Medulla oblongata (tissue), 1 donor: ENCODE measurements at regions not wholly inside any gene's neighbourhood (a gene's known extent, or its start where the extent isn't known, plus 50 kb on each side); places are given as distances from the start of the nearest gene placed in this dataset.
A peak's percentile ranks its signal among the peaks of the same experiment; 100 is the strongest.
"Not testable (repeated sequence)": the region's sequence is repeated elsewhere in the genome, so short reads cannot be mapped to it uniquely, and the experiment has no call there.

Experiments used
- DNase-seq: peaks from one replicate; pipeline ENCODE4 v3.0.0-alpha.2; 2015; ENCODE audit errors: extremely low spot score

DNA sequence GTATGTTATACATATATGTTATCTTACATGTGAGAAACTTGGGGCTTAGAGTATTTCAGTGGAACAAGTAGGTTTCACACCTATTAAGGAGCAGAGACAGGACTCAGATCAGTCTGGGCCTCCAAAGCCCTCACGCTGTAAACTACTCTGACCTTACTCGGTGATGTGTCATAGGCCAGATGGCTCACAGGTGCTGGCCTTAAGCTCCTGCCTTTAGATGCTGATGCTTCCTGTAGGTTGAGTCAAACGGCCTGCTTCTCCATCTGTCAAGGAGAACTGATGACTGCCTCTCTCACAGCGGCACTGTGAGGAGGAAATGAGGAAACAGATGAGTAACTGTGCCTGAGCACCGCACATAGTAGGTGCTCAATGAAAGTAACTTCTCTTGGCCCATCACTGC lies 312.6 kb upstream of the COBL start:
- no peak for DNase-seq

DNA sequence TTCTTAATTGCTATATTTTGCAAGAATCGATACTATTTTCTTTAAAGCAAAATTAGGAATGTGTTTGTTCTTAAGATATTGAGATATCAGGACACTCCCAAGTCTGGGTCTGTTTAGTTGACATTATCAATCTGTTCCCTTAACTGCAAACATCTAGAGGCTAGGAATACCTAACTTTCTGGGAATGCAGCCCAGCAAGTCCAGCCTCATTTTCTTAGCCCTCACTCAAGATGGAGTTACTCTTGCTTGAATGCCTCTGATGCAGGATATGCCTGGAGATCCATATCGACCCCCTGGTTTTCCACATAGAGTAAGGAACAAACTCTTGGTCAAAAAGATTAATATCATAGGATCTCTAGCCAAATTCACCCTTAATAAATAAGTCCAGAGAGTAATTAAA lies 305.3 kb upstream of the COBL start:
- no peak for DNase-seq

DNA sequence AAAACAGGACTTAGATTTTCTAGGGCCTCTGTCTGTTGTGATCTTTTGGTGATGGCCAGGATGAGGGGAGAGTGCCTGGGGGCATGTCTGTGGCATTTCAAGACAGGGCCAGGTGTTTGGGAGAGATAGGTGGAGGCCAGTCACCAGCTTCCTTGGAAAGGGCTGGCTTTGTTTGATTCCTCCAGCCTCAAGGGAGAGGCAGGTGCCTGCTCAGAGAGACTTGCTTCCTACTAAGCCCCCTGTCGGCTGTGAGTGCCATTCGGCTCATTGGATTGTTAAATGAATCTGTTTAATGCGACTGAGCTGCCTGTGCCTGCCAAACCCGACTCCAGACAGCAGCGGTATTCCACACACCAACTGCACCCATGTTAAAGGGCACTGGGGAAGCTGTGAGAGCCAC lies 304.1 kb upstream of the COBL start:
- DNase-seq, result no peak

DNA sequence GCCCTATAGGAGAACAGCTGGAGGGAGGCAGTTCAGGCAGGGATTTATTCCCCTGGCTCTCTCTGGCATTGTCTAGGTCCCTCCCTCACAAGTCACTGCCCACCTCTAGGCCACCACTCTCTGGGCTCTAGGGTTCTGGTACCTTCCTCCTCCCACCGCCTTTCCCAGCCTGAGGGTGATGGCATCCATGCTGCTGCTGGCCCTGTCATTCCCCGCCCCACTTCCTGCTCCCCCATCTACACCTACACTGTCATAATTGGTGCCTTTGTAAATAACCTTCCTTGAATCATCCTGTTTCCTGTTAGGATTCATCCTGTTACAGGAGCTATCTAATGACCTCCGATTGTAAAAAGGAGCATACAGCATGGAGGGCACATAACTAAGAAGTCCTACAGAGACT lies 303.3 kb upstream of the COBL start:
- no peak for DNase-seq

DNA sequence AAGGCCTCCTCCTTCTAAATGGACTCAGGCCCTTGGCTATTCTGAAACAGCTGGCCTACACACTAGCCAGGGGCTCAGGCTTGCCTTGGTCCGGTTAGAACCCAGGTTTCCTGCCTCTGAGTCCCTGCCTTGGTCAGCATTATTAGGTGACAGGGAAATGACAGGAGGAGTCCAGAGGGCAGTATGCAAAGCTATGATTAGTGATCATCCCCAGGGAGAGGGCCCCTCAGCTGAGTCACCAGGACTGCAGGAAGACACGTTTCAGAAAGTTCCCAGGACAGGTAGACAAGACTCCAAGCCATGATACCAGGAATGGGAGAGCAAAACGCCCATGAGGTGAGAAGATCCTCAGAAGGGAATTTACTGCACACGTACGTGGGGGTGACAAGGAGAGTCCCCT lies 301.1 kb upstream of the COBL start:
- no peak for DNase-seq

DNA sequence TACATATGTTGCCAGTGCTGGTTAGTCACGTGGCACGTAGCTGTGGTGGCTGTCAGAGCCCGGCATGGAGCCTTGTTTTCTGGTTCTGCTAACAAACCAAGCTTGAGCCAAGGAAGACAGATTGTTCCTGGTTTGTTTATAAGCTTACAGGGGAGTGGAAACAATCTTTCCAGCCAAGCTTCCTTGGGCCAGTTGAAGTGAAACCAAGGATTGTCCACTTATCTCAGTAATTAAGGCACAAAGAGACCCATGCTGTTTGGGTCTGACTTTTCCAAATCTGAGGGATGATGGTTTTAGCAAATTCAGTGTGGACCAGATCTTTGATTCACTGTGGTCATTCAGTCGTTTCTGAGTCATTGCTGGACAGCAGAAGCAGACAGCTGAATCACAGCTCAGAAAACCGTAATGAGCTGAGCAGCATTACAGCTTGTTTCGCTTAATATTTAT lies 297.3 kb upstream of the COBL start:
- peak; percentile 31 for DNase-seq

DNA sequence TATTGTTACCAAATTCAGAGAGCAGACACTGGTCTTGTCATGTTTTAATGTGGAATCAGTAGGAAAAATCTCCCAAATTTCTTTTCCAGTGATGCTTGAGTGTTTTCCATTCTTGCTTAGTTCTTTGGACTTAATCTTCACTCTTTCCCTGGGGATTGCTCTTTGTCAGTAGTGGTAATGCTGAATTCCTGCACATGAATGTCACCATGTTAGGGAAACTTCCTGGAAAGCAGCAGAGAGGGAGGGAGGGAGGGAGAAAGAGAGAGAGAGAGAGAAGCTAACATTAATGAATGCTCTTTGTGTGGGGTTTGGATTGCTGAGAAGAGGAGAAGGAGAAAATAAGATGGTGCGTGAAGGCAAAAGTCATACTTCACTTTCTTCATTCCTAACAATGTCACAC lies 295.3 kb upstream of the COBL start:
- DNase-seq, result no peak

DNA sequence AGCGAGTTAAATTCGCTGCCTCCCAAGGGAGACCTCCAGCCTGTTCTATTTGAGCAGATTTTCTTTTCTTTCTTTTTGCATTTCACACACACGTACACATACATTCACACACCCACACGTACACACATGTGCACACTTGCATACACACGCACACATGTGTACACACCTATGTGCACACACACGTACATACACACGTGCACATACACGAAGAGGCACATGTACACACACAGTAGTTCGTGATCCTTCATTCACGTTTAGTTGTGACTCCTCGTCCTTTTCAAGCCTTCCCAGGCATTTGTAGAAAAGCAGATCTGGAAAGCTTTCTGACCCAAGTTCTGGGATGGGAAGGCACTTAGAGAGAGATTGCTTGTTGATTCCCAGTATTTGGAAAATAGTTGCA lies 290.8 kb upstream of the COBL start:
- DNase-seq, result no peak

DNA sequence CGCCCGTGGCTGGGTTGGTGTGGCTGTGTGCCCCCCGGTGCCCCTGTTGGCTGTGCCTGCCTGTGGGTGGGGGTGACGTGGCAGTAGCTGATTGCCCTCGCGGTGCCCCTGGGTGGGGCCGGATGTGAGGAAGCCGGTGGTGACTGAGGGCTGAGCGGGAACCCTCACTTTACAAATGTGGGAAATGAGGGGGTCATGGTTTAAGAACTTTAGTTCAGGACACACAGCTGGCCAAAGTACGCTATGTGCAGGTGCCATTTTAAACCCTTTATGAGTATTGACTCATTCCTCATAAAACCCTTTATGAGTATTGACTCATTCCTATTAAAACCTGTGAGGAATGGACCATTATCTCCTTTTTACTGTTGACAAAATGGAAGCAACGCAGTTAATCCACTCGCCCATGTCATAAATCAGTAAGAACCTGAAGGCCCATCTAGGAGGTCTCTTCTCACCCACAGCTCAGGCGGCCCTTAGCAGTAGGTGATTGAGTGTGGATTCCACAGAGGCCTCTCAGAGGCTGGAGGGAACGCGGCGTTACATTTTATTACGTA lies 290.1 kb upstream of the COBL start:
- DNase-seq, result no peak

DNA sequence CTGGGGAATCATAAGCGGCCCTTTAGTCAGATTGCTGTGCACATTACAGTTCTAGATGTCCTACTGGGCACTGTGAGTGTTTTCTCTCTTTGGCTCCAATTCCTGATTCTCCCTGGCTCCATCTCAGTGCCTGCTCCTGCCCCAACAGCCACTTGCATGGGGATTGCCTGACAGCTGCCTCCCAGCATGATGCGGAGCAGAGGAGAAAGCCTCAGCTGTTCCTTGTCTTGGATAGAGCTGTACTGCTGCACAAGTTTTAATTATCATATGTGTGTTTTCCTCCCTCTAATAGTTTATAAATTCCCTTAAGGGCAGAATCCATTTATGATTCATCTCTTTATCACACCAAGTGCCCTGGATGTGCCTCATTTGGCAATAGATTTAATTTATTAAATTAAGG lies 285.8 kb upstream of the COBL start:
- no peak for DNase-seq

DNA sequence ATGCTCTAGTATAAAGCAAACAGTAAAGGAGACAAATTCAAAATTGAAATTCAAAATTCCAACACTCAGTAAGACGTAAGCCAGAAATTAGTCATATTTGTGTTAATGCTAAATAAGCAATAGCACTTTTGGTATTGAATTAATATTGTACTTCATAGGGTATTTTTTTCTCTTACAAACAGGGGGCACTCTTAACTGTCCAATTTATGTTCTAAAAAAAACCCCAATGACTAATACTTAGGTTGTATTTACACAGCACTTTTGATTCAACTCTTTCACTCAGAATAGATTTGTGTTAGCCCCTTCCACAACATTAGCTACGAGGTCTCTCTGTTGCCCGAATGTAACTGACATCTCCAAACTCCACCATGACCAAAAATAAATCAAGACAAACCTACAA lies 284.9 kb upstream of the COBL start:
- DNase-seq, result no peak

DNA sequence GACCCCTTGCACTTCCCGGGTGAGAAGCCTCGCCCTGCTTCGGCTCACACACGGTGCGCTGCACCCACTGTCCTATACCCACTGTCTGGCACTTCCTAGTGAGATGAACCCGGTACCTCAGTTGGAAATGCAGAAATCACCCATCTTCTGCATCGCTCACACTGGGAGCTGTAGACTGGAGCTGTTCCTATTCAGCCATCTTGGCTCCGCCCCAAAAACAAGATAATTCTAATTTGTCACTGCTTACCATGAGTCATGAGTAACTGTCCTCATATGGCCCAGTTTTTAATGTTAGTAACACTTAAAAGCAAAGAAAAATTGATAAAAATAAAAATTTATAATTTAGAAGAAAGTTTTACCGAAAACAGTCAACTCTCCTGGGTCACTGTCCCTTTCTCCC lies 283.3 kb upstream of the COBL start:
- not testable (repeated sequence) for DNase-seq

DNA sequence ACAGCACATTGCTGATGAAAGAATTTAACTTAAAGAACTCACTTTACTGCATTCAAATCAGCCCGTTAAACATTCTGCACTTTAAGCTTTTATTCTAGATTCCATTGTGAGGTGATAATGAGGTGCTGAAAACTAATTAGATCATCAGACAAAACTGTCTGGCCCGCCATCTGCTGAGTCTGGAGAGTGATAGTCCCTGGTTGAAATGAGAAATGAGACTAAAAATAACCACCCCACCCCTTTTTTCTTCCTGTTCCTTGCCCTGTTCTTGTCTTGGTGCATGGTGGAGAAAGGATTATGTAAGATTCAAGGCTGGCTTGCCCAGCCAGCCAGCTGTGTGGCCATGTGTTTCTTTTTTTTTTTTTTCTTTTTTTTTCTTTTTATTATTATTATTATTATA lies 277.0 kb upstream of the COBL start:
- DNase-seq, result no peak

DNA sequence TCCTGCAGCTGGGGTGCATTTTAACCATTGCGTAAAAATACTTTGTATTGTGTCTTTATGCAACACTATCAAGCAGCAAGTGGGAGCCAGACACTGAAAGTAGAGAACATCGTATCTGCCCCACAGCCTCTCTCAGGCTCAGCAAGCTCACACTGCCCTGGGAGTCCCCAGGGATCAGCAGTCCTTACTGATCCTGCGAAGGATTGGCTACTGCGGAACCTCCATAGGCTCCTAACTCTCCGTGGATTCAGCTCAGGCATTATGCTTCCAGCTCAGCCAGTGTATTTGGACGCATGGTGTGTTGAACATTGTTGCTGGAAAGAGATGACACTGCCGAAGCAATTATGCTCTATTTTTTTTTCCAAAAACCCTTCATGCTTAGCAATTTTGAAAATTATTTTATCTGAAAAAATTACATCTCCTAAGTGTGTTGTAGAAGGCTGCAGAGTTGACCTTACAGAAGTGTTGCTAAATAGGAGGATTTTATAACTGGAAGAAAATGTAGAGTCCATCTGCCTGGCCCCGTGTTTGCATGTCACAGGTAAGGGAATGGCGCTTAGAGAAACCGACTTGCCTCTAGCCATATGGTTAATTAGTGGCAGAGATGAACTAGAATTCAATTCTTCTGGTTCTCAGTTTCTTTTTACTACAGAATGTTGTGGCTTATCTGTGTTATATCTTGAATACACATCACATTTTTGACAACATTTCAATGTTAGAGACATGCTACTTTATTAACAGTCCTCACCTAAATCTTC lies 276.4 kb upstream of the COBL start:
- DNase-seq, result no peak

DNA sequence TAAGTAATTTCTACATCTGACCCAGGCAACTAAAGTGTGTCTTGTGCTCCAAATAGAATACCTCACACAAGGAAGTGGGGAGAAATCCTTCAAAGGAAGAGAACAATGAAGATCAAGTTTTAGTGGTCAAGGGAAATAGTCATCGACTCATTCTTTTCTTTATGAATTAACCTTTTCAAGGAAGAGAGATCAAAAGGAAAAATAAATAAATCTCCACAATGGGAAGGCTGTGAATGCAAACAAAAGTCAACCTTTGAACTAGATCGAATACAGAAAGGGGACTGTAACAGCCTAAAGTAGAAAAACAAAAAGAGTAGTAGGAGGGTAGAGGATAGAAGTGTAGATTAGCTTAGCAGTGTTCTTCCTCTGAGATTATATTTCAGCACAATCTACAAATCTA lies 274.6 kb upstream of the COBL start:
- no peak for DNase-seq

DNA sequence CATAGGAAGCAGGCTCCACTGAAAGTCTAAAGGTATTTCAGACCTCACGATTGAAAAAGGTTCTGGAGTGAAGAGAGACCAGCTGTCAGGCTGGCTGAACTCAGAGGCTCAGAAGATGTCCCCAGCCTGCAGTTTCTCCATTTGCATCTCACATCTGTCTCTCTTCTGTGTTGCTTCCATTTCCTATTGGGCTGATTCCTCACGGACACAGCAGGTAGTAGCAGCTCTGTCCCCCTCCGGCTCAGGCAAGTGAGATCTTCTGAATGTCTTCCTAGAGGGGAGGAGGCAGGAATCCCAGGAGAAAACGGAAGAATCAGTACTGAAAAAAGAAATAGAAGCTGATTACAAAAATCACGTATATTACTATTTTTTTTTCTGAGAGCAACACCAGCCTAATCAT lies 274.1 kb upstream of the COBL start:
- no peak for DNase-seq

DNA sequence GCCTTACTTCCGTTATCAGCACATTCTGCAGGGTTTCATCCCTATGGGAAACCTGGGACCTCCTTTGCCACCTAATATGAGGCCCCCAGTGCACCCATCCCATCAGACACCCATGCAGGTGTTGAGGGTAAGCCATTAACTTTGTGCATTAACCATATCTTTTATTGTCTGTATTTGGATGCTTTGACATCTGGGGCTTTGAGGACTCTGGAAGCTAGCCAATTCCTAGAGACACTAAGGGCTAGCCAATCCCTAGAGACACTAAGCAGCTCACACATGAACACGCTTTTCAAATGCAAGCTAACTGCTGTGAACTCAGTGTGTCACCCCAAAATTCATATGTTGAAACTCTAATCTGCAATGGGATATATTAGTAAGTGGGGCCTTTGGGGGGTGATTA lies 272.5 kb upstream of the COBL start:
- no peak for DNase-seq

DNA sequence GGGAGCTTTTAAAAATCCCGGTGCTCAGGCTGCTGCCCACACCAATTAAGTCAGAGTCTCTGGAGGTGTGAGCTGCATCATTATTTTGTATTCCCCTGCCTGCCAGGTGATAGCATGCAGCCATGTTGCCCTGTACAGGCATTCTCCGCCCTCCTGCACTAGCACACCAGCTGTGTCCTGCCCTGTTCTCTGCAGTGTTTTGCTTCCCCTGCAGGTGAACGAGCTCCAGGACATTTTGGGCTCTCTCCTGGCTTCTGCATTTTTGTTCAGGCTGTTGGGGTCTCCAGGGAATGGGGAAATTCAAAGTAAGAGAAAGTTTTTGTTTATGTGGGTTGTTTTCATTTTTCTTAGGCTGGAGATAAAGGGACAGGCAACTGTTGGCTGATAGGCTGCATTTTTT lies 271.0 kb upstream of the COBL start:
- DNase-seq, result no peak

DNA sequence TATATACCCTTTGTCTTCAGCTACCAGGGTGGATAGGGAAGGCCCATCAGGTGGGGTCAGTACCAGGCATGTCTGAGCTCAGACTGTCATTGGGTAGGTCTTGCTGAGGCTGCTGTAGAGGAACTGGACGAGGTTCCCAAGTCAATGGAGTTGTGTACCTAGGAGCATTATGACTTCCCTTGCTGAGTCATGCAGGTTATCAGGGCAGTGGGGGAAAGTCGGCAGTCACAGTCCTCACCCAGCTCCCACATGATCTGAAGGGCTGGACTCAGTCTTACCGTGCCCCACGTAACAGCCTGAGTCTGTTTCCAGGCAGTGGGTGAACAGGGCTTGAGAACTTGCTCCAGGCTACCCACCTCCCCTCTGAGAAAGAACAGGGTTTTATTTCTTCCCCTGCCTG lies 260.8 kb upstream of the COBL start:
- no peak for DNase-seq

DNA sequence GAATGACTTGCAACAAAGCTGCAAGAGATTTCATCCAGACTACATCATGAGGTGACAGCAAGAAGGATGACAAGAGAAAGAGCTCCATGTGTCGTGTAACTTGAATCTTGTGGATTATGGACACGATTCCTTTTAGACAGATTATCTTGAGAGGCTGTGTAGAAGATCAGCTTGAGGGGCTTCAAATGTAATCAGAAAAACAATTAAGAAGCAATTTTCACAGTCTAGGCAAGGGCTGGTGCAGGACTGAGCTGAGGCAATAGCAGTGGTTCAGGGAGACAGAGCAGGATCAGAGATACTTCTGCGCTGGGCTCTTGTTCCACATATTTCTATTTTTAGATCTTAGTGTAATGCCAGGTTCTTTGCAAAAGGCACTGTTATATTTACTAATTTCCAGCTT lies 253.0 kb upstream of the COBL start:
- DNase-seq, result no peak

DNA sequence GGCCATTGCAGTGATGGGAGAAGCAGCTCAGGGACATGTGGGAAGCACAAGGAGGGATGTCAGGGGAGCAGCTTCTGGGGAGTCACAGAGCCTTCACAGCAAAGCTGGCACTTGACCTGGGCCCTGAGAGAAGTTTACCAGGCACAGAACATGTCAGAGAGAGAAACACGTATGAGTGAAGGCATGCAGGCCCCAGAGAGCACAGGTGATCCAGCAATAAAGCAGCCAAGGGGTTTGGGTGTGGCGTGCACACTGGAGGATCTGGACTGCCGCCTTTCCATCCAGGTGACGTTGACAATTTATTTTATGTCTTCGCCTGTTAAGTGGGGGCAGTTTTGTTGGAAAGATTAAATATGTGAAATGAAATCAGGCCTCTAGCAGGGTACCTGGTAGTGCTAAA lies 252.6 kb upstream of the COBL start:
- no peak for DNase-seq

DNA sequence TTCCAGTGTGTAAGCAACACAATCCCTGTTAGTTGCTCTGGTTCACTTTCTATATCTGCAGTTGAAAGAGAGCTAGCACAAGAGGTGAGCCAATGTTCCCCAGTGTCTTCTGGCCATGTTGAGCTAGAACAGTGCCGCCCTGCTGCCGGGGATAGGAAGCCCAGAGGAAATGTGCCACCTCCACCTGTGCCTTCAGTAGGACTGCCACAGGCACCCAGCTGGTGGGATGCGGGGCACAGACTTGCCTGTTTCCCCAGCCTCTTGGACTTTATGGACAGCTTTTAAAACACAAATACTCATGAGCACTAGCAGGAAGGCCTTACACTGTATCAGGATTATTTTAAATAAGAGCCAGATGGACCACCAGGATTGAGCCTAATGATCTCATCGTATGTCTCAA lies 234.5 kb upstream of the COBL start:
- no peak for DNase-seq

DNA sequence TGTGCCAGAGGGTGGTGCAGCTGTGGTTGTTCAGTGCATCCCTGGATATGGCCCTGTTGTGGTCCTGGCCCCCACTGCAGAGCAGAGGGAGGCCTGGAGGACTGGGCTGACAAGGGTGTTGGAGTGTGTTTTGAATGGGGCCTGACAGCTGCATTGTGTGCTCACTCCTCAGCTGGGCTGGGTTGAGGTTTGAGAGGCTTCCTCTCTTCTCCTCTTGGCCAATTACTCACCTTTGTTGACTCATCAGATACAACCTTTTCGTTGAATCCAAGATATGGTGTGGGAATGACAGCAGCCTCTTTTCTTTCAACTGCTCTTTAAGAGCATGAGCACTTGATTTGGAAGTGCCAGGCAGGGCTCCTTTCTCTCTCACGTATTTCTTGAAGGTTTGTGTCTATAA lies 228.5 kb upstream of the COBL start:
- DNase-seq, result no peak
